H9 (cell line): ENCODE measurements at regions not wholly inside any gene's neighbourhood (a gene's known extent, or its start where the extent isn't known, plus 50 kb on each side); places are given as distances from the start of the nearest gene placed in this dataset.

ENCODE experiments used
- DNase-seq: peaks from one replicate; pipeline ENCODE4 v3.0.0-alpha.2; 2017
- H2AFZ ChIP-seq: one replicate; pipeline ENCODE4 v1.6.1; 2013; ENCODE audit warnings: mild to moderate bottlenecking, low read length, control low read depth, moderate library complexity
- H2AK5ac ChIP-seq: 2 replicates; pipeline ENCODE4 v1.6.1; 2013; ENCODE audit warnings: low read length, control low read depth, mixed read lengths; ENCODE audit not compliant: insufficient read length
- H2BK120ac ChIP-seq: one replicate; pipeline ENCODE4 v1.6.1; 2013; ENCODE audit warnings: low read depth, mild to moderate bottlenecking, low read length, control low read depth, inconsistent platforms; ENCODE audit not compliant: poor library complexity, severe bottlenecking
- H2BK12ac ChIP-seq: 2 replicates; pipeline ENCODE4 v1.6.1; 2013; ENCODE audit warnings: low read length, control low read depth, mixed read lengths, low read depth; ENCODE audit not compliant: insufficient read length
- H2BK15ac ChIP-seq: 2 replicates; pipeline ENCODE4 v1.6.1; 2013; ENCODE audit warnings: low read depth, low read length, control low read depth
- H2BK20ac ChIP-seq: one replicate; pipeline ENCODE4 v1.6.1; 2013; ENCODE audit warnings: low read depth, mild to moderate bottlenecking, low read length, control low read depth, inconsistent platforms; ENCODE audit not compliant: poor library complexity, severe bottlenecking
- H2BK5ac ChIP-seq: 2 replicates; pipeline ENCODE4 v1.6.1; 2013; ENCODE audit warnings: low read length, control low read depth, mixed read lengths; ENCODE audit not compliant: insufficient read length
- H3K14ac ChIP-seq: 2 replicates; pipeline ENCODE4 v1.6.1; 2013; ENCODE audit warnings: low read length, control low read depth; ENCODE audit not compliant: insufficient read depth
- H3K18ac ChIP-seq: 2 replicates; pipeline ENCODE4 v1.6.1; 2013; ENCODE audit warnings: low read depth, mild to moderate bottlenecking, mixed read lengths, low read length, control low read depth; ENCODE audit not compliant: insufficient read length
- H3K23ac ChIP-seq: 2 replicates; pipeline ENCODE4 v1.6.1; 2013; ENCODE audit warnings: low read length, control low read depth, mixed read lengths, low read depth; ENCODE audit not compliant: insufficient read length
- H3K23me2 ChIP-seq: 2 replicates; pipeline ENCODE4 v1.6.1; 2013; ENCODE audit warnings: low read depth, mild to moderate bottlenecking, mixed read lengths, low read length, control low read depth; ENCODE audit not compliant: insufficient read length, poor library complexity, severe bottlenecking
- H3K27ac ChIP-seq: 2 replicates; pipeline ENCODE4 v1.5.1; 2013; ENCODE audit warnings: low read length, control low read depth, mixed read lengths, low read depth; ENCODE audit not compliant: insufficient read length
- H3K27me3 ChIP-seq: 2 replicates; pipeline ENCODE4 v1.6.1; 2013; ENCODE audit warnings: low read length, control low read depth, inconsistent platforms; ENCODE audit not compliant: insufficient read depth
- H3K4ac ChIP-seq: 2 replicates; pipeline ENCODE4 v1.6.1; 2013; ENCODE audit warnings: low read depth, mild to moderate bottlenecking, control low read depth, inconsistent platforms, low read length, moderate library complexity
- H3K4me1 ChIP-seq: 2 replicates; pipeline ENCODE4 v1.6.1; 2013; ENCODE audit warnings: low read length, control low read depth, inconsistent platforms; ENCODE audit not compliant: insufficient read depth
- H3K4me2 ChIP-seq: 2 replicates; pipeline ENCODE4 v1.6.1; 2013; ENCODE audit warnings: low read length, control low read depth, mixed read lengths; ENCODE audit not compliant: insufficient read length, insufficient read depth
- H3K56ac ChIP-seq: 2 replicates; pipeline ENCODE4 v1.6.1; 2013; ENCODE audit warnings: low read depth, mild to moderate bottlenecking, mixed read lengths, low read length, control low read depth; ENCODE audit not compliant: insufficient read length
- H3K79me1 ChIP-seq: 2 replicates; pipeline ENCODE4 v1.6.1; 2013; ENCODE audit warnings: low read depth, mild to moderate bottlenecking, moderate library complexity, low read length, control low read depth, inconsistent platforms; ENCODE audit not compliant: insufficient read depth, poor library complexity, severe bottlenecking
- H3K79me2 ChIP-seq: 2 replicates; pipeline ENCODE4 v1.6.1; 2013; ENCODE audit warnings: low read length, control low read depth, inconsistent platforms; ENCODE audit not compliant: insufficient read depth
- H3K9ac ChIP-seq: 2 replicates; pipeline ENCODE4 v1.6.1; 2013; ENCODE audit warnings: low read length, control low read depth, mixed read lengths; ENCODE audit not compliant: insufficient read length; ENCODE audit errors: extremely low read depth
- H3K9me3 ChIP-seq: one replicate; pipeline ENCODE4 v1.6.1; 2013; ENCODE audit warnings: low read depth, low read length, inconsistent platforms; ENCODE audit not compliant: control insufficient read depth
- H3T11ph ChIP-seq: one replicate; pipeline ENCODE4 v1.6.1; 2013; ENCODE audit warnings: mild to moderate bottlenecking, low read length, control low read depth, inconsistent platforms
- H4K20me1 ChIP-seq: one replicate; pipeline ENCODE4 v1.6.1; 2013; ENCODE audit not compliant: control insufficient read depth, insufficient read length, insufficient read depth
- H4K5ac ChIP-seq: 2 replicates; pipeline ENCODE4 v1.6.1; 2013; ENCODE audit warnings: low read depth, mild to moderate bottlenecking, mixed read lengths, low read length, control low read depth; ENCODE audit not compliant: insufficient read length
- H4K8ac ChIP-seq: replicated peaks from 2 replicates; pipeline ENCODE4 v1.6.1; 2013; ENCODE audit warnings: low read length, control low read depth, mixed read lengths, low read depth; ENCODE audit not compliant: insufficient read length
- H4K91ac ChIP-seq: 2 replicates; pipeline ENCODE4 v1.6.1; 2013; ENCODE audit warnings: low read depth, mild to moderate bottlenecking, moderate library complexity, mixed read lengths, low read length, control low read depth; ENCODE audit not compliant: insufficient read length
- H3K27ac Mint-ChIP-seq, 3 experiments: 2 replicates in 2 of 3; 3 replicates in 1 of 3; pipeline ENCODE4 v1.8.0; 2020 to 2021; ENCODE audit warnings: mixed read lengths in 3 of 3, mild to moderate bottlenecking in 1 of 3, moderate library complexity in 1 of 3
- H3K27me3 Mint-ChIP-seq: 2 replicates; pipeline ENCODE4 v1.8.0; 2021; ENCODE audit warnings: low read depth, mild to moderate bottlenecking, moderate library complexity, mixed read lengths
- H3K36me3 Mint-ChIP-seq, 3 experiments: 2 replicates in 2 of 3; 3 replicates in 1 of 3; pipeline ENCODE4 v1.8.0; 2020 to 2021; ENCODE audit warnings: low read depth in 3 of 3, mixed read lengths in 3 of 3; ENCODE audit not compliant: insufficient read depth in 1 of 3
- H3K4me1 Mint-ChIP-seq, 2 experiments: 2 replicates each; pipeline ENCODE4 v1.8.0; 2020; ENCODE audit warnings: mixed read lengths in 2 of 2
- H3K4me3 Mint-ChIP-seq, 2 experiments: 2 replicates in 1 of 2; 3 replicates in 1 of 2; pipeline ENCODE4 v1.8.0; 2020 to 2021; ENCODE audit warnings: mild to moderate bottlenecking in 2 of 2, mixed read lengths in 2 of 2, moderate library complexity in 1 of 2
- H3K9me3 Mint-ChIP-seq, 2 experiments: 2 replicates in 1 of 2; 3 replicates in 1 of 2; pipeline ENCODE4 v1.8.0; 2020; ENCODE audit warnings: mild to moderate bottlenecking in 2 of 2, mixed read lengths in 2 of 2, moderate library complexity in 1 of 2
- WGBS: extraction: QIAGEN DNeasy Blood & Tissue Kit; methylation state at CpG from one replicate; pipeline ENCODE4 v1.1.7; 2013; ENCODE audit warnings: missing lambda C conversion rate, low lambda C conversion rate, mixed read lengths; ENCODE audit not compliant: insufficient read length; ENCODE audit errors: extremely low coverage; 5-methylcytosine and 5-hydroxymethylcytosine counted together
- TF ChIP-seq, protein P1 (sequence below): fragments of 200-600 bp; sonication (generic); conservative IDR thresholded peaks from 3 replicates; pipeline ENCODE4 v1.8.0; 2021; ENCODE audit warnings: antibody characterized with exemption, mild to moderate bottlenecking

DNA sequence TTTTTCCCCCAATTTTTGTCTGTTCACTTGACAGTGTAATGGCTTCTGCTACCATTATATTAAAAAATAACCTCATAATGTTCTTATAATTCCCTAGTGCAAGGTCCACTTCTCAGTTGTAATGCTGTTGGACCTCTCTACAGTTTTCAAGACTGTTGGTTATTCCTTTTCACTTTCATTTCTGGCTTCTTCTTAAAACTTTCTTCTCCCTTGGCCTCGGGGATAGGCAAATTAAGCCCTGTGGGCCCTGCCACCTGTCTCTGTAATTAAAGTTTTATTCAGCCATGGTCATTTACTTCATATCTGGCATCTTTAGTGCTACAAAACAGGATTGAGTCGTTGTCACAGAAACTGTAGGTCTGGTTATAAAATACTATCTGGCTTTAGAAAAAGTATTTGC lies 313.5 kb downstream of the KLF12 start:
- peaks cover 0 to 9% of the 10 kb centered on the region in 2 experiments; a peak in 2 of 4 replicates for H3K4me1 Mint-ChIP-seq
- H3K27ac Mint-ChIP-seq, result no peak overlapping the region

More for the DNA sequence above, 313.5 kb downstream of the KLF12 start:
- DNase-seq, result no peak
- Mint-ChIP-seq H3K36me3 (peaks cover 0 to 7% (median 0%) of the 10 kb centered on the region in 3 experiments; a peak in 2 of 7 replicates), H3K27me3 (no peaks in the 10 kb centered on the region), H3K9me3 (no peaks in the 10 kb centered on the region), H3K4me3 (no peak overlapping the region)
- Histone ChIP-seq H3K56ac (no peak overlapping the region), H2BK15ac (no peak overlapping the region), H2BK5ac (no peak overlapping the region), H3K27me3 (no peaks in the 10 kb centered on the region), H4K91ac (no peak overlapping the region), H2AFZ (no peak overlapping the region), H3K27ac (no peak overlapping the region), H3K4me1 (no peaks in the 10 kb centered on the region), H4K20me1 (no peaks in the 10 kb centered on the region), H2BK12ac (no peak overlapping the region), H4K5ac (no peak overlapping the region), H2BK20ac (no peak overlapping the region), H2AK5ac (no peak overlapping the region), H3K14ac (no peak overlapping the region), H3K4me2 (no peak overlapping the region), H2BK120ac (no peak overlapping the region), H3K23me2 (no peaks in the 10 kb centered on the region), H3K23ac (no peak overlapping the region), H3T11ph (no peak overlapping the region), H3K9ac (no peak overlapping the region), H3K4ac (no peak overlapping the region), H3K9me3 (no peaks in the 10 kb centered on the region), H4K8ac (no peak overlapping the region), H3K79me1 (no peaks in the 10 kb centered on the region), H3K18ac (no peak overlapping the region), H3K79me2 (no peaks in the 10 kb centered on the region)
- WGBS, result no CpG with 5 or more reads among the region's 2 CpGs
- TF ChIP-seq, protein P1, sequence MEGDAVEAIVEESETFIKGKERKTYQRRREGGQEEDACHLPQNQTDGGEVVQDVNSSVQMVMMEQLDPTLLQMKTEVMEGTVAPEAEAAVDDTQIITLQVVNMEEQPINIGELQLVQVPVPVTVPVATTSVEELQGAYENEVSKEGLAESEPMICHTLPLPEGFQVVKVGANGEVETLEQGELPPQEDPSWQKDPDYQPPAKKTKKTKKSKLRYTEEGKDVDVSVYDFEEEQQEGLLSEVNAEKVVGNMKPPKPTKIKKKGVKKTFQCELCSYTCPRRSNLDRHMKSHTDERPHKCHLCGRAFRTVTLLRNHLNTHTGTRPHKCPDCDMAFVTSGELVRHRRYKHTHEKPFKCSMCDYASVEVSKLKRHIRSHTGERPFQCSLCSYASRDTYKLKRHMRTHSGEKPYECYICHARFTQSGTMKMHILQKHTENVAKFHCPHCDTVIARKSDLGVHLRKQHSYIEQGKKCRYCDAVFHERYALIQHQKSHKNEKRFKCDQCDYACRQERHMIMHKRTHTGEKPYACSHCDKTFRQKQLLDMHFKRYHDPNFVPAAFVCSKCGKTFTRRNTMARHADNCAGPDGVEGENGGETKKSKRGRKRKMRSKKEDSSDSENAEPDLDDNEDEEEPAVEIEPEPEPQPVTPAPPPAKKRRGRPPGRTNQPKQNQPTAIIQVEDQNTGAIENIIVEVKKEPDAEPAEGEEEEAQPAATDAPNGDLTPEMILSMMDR, result no peak
